Dedifferentiated amniotic fluid mesenchymal stem cell (primary cell): ENCODE measurements at regions not wholly inside any gene's neighbourhood (a gene's known extent, or its start where the extent isn't known, plus 50 kb on each side); places are given as distances from the start of the nearest gene placed in this dataset.

Experiments
- DNase-seq: peaks from one replicate; pipeline ENCODE4 v3.0.0-alpha.2; 2016; ENCODE audit errors: extremely low spot score

- no peak for DNase-seq
These were observed 334.5 kb downstream of the NUF2 start for GRCh38 chr1:163656095-163656759.

DNA sequence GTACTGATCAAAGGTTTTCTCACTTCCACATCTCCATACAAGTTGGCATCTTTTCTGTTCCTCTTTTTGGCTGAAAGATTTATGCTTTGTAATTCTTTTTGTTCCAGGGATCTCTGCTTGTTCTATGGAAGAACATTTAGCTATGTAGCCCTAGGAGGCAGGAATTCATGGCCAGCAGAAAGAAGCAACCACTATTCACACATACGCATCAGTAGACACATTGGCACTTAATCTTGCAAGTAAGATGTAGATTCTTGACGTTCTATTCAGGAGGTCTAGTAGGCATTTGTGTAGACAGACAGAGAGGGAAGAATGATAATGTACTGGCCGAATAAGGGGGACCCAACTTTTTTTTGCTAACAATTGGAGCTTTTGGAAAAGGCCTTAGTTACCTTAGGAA, 336.0 kb downstream of the NUF2 start:
- DNase-seq = no peak

- no peak for DNase-seq
These were observed 339.6 kb downstream of the NUF2 start for GRCh38 chr1:163661391-163661790.

GRCh38 chr1:163664671-163665335, 343.0 kb downstream of the NUF2 start:
- DNase-seq = no peak

GRCh38 chr1:163668472-163668871, 346.7 kb downstream of the NUF2 start:
- DNase-seq = no peak

DNA sequence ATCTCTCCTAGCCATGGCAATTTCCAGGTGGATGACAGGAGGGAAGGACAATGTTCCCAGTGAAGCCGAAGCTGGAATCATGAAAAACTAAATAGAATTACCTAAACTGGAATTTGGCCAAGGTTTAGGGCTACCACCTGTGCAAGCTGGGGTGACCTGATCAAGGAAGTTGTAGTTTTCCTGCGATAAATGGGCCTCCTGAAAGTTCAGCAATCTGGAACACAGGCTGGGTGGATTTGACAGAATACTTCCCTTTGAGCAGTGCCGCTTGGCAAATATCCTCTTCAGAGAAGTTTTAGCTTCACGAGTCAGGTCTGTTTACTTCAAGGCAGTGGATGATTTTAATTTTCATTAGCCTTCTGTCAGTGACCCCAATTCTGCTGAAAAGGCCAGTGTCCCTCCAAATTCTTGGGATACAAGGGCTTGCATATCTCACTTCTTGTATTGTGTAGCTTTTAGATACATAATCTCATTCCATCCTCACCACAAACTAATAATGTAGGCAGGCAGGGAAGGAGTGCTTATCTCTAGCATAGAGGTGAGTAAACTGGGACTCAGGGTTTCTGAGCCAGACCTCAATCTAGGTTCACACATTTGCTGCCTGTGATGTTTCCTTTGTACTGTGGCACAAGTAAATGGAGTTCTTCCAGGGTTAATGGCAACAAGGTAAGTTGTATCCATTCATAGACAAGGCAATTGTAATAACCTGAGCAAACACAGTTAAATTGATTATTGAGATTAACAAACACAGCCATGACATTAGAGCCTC, 349.4 kb downstream of the NUF2 start:
- no peak for DNase-seq

- DNase-seq = no peak
These were observed 351.4 kb downstream of the NUF2 start for GRCh38 chr1:163672976-163673758.

DNA sequence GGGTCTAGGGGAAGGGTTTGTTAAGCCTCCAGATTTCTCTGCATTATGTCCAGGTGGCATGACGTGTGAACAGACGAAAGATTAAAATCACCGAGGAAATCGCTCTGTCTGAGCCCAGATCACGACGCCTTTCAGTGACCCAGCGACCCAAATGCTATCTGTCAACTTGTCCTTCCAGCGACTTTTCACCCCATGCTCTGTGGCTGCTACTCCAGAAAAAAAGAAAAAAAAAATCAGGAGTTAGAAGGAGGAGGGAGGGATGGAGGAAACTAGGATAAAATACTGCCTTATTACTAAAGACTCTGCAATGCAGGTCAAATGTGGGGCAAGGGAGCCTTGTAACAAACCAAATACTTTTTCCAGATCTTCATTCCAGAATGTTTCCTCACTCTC, 352.0 kb downstream of the NUF2 start:
- peak; percentile 80 for DNase-seq

DNA sequence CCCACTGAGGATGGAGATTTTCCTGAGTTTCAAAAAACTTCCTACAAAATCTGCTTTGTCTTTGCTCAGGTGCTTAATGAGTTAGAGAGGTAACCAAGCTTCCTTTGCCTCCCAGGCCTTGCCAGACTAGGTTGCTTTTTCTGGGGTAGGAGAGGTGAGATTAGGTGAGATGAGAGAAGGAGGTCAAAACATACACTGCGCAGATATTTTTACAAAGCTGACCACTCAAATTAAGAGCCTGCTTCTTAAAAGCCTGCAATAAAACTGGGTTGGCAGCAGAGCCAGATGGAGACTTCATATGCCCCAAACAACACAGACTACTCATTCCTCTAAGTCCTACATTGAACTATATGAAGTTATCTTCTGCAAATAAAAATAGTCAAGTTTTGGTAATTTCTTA, 352.5 kb downstream of the NUF2 start:
- DNase-seq = no peak

- DNase-seq = no peak
These were observed 363.0 kb downstream of the NUF2 start for GRCh38 chr1:163684785-163685184.

GRCh38 chr1:163692266-163692665, 370.5 kb downstream of the NUF2 start:
- no peak for DNase-seq

DNA sequence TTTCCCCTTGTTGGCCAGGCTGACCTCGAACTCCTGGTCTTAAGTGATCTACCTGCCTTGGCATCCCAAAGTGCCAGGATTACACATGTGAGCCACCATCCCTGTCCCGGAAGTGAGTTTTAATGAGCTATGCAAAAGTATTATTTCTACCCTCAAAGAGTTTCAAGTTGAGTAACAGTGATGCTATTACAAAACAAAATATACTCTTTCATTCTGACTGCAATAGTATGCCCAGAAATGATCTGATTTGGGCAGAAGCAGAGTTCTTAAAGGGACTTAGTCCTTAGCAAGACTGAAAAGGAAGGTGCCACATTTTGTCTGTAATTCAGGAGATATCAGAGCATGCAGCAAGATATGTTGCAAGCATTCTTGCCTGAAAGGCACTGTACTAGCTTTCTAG, 375.4 kb downstream of the NUF2 start:
- DNase-seq = no peak

GRCh38 chr1:163701783-163702374, 380.1 kb downstream of the NUF2 start:
- no peak for DNase-seq

- no peak for DNase-seq
These were observed 382.0 kb downstream of the NUF2 start for GRCh38 chr1:163703794-163704193.

DNA sequence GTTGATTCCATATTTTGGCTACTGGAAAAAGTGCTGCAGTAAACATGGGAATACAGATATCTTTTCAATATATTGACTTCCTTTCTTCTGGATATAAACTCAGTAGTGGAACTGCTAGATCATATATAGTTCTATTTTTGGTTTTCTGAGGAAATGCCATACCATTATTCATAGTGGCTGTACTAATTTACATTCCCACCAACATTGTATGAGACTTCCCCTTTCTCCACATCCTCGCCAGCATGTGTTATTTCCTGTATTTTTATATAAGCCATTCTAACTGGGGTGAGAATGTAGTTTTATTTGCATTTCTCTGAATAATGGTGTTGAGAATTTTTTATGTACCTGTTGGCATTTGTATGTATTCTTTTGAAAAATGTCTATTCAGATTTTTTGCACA, 385.2 kb downstream of the NUF2 start:
- DNase-seq = no peak

- DNase-seq = no peak
These were observed 387.9 kb downstream of the NUF2 start for GRCh38 chr1:163709636-163710035.

DNA sequence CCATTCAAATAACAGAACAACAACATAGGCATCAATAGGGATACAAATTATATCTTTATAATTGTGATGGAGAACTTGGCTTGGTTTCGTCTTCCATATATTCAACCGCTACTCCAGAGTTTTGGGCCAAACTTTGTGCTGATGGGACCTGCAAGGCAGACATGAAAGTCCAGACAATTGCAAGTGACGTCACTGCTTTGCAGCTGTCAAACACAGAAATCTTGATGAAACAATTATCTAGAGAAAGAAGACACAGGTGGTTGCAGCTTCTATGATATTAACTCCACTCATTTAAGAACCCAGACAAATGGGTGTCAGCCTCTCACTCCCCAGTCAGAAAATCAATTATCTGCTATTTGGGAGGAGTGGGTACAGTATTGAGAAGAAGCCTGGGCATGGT, 390.6 kb downstream of the NUF2 start:
- DNase-seq = no peak

- DNase-seq = no peak
These were observed 398.5 kb downstream of the NUF2 start for GRCh38 chr1:163720294-163720693.

GRCh38 chr1:163725551-163725950, 403.8 kb downstream of the NUF2 start:
- DNase-seq = no peak

DNA sequence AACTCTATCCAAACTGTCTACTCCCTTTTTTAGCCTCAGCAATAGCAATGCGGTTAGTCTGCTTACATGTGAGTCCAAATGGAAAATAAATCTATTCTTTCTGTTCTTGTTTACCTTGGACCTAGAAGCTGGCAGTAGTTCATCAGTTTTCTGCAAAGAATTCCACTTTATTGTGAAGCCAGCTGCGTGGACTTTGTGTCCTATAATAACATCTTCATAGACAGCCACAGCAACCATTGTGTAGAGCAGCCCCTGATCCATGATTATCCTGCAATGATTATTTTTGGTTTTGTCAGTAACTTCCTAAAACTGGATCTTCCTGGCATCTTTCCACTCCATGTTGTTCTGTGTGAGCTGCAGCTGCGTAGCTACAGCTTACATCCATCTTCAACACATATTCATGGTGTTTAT, 408.7 kb downstream of the NUF2 start:
- DNase-seq = peak; percentile 37

DNA sequence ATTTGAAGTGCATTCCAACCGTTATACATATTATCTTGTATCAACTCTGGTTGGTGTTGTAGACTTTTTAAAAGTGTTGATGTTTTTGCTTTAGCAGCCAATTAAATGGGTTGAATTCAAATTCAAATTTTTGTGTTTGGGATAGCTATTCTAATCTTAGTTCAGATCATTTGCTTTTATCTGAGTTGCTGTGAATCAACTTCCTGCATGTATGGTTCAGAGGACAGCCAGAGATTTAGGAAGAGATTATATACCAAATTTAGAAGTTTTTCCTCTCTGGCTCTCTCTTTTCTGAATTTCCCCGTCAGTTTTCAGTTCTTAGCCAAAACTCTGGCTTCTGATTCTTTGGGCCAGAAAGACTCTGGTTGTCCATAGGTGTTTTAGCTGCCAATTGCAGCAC, 415.5 kb downstream of the NUF2 start:
- DNase-seq = no peak
